ENCODE measurements at regions not wholly inside any gene's neighbourhood (a gene's known extent, or its start where the extent isn't known, plus 50 kb on each side); places are given as distances from the start of the nearest gene placed in this dataset.
A peak's percentile ranks its signal among the peaks of the same experiment; 100 is the strongest.
"Not testable (repeated sequence)": the region's sequence is repeated elsewhere in the genome, so short reads cannot be mapped to it uniquely, and the experiment has no call there.

DNA sequence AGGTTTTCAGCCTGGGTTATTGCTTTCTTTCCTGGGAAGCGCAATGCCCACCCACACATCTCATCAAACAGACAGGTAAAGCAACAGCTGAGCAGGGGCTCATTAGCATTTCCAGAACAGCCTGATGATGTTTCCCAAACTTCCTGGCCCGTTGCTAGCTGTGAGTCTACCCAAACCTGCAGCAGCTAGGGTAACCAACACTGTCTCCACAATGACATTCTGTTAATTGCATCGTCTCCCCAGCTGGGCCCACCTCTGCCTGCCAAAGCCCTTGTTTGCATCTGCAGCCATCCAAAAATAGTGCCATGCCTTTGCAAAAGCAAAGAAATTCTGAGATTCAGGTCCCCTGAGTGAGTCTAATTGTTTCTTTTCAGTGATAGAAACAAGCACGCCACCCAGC, 273.0 kb downstream of the MED10 start:
- DNase-seq, result no peak

- DNase-seq, result no peak
Measured at GRCh38 chr5:6096101-6096500, 282.2 kb downstream of the MED10 start.

DNA sequence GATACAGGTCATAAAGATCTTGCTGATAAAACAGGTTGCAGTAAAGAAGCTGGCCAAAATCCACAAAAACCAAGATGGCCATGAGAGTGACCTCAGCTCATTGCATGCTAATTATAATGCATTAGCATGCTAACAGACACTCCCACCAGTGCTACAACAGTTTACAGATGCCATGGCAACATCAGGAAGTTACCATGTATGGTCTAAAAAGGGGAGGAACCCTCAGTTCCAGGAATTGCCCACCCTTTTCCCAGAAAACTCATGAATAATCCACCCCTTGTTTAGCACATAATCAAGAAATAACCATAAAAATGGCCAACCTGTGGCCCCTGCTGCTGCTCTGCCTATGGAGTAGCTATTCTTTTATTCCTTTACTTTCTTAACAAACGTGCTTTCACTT, 284.2 kb downstream of the MED10 start:
- not testable (repeated sequence) for DNase-seq

GRCh38 chr5:6090838-6091237, 287.5 kb downstream of the MED10 start:
- DNase-seq, result no peak

- DNase-seq, result no peak
Measured at GRCh38 chr5:6090079-6090654, 288.2 kb downstream of the MED10 start.

DNA sequence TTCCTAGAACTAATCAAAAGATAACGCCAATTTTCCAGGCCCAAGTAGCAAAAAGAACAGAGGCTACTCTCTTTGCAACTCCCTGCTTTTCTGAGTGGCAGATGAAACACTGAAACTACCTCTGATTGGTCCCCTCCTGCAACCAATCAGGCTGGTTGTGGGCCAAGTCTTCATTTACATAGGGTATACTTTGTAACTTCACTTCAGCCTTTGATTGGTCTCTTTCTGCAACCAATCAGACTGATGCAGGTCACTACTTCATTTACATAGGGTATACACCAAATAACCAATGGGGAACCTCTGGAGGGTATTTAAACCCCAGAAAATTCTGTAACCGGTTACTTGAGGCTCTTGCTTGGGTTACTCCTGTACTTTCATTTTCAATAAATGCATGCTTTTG, 289.6 kb downstream of the MED10 start:
- no peak for DNase-seq

GRCh38 chr5:6087576-6087975, 290.8 kb downstream of the MED10 start:
- no peak for DNase-seq

DNA sequence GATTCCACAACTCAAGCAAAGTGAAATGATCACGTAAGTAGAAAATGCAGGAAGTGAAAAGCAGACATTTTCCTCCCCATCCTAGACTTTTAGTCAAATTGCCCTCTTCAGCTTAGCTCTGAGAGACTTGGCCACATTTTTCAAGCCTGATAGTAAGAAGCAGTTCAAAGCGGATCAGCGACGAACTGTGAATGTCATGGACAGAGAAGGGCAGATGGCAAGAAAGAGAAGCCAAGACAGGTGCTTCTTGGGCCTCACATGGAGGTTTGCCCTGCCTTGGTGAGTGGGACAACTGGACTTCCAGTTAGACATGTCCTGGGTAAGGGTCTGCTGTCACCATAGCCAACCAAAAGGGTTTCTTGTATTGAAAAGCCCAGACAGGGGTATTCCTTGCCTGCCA, 291.5 kb downstream of the MED10 start:
- no peak for DNase-seq

DNA sequence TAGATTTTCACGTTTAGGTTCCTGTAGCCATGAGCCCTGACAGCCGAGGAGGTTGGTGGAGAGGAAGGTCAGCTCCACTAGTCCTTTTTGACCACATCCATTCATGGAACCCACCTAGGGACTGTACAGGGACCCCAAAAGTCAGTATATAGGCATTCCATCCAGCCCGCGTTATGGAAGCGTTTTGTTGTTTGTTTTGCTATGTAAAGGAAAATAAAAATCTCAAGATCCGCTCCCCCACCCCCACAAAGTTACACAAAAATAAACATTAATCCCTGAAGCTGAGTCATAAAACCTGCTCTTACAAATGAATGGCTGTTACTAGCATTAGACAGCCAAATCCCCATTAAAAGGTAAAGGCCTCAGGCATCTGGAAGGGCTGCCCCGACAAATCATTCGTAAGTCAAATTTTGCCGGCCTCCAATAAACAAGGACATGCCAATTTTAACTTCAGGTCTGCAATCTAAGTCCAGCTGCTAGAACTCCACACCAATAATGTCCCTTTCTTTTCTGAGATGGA, 292.9 kb downstream of the MED10 start:
- DNase-seq, result no peak

DNA sequence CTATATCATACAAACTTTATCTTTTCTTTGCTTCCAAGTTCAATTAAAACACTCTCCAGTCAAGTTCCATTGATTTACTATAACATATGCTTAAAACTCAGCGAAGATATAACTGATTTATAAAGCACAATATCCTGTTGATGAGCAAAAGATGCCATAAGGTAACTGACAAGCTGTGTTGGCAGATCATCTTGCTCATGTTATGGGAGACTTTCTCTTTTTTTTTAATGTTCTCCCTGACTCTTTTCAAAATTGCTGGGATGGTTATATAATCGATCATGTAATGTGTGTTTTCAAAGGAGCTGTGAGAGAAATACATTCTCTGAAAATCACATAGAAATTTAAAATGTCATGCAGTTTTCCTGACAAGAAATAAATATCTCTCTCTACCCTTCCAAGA, 293.5 kb downstream of the MED10 start:
- DNase-seq, result no peak

- DNase-seq, result no peak
Measured at GRCh38 chr5:6084376-6084775, 294.0 kb downstream of the MED10 start.

- no peak for DNase-seq
Measured at GRCh38 chr5:6083311-6083978, 294.9 kb downstream of the MED10 start.

DNA sequence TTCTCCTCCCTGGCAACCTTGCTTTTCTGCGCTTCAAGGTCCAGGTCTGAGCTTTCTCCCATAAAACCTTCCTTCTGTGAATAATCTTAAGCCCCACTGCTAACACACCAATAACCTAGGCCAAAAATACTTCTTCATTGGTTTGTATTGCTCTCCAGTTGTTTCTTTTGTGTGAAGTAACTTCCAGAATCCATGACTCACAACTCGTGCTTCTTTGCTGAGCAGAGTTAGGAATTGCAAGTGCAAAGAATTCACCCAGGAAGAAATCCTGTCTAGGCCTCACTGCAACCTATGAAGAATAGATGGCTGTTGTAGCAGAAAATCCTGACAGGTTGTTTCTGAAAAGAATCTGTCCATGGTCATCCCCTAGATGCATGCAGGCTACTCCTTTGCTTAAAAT, 295.7 kb downstream of the MED10 start:
- no peak for DNase-seq

- DNase-seq, result no peak
Measured at GRCh38 chr5:6081727-6082210, 296.6 kb downstream of the MED10 start.

GRCh38 chr5:6080930-6081726, 297.2 kb downstream of the MED10 start:
- DNase-seq, result no peak

- DNase-seq, result no peak
Measured at GRCh38 chr5:6080436-6080835, 297.9 kb downstream of the MED10 start.

- DNase-seq, result no peak
Measured at GRCh38 chr5:6078881-6079280, 299.5 kb downstream of the MED10 start.

- no peak for DNase-seq
Measured at GRCh38 chr5:6076341-6077239, 301.8 kb downstream of the MED10 start.

GRCh38 chr5:6072488-6072887, 305.9 kb downstream of the MED10 start:
- DNase-seq, result not testable (repeated sequence)

- DNase-seq, result peak; percentile 90
Measured at GRCh38 chr5:6069496-6070185, 308.7 kb downstream of the MED10 start.

- no peak for DNase-seq
Measured at GRCh38 chr5:6066016-6066415, 312.3 kb downstream of the MED10 start.
